Fibroblast of skin of back (primary cell): ENCODE measurements at regions not wholly inside any gene's neighbourhood (a gene's known extent, or its start where the extent isn't known, plus 50 kb on each side); places are given as distances from the start of the nearest gene placed in this dataset.
"Not testable (repeated sequence)": the region's sequence is repeated elsewhere in the genome, so short reads cannot be mapped to it uniquely, and the experiment has no call there.

Experiments
- DNase-seq: peaks from one replicate; pipeline ENCODE4 v3.0.0-alpha.2; 2013

GRCh38 chr9:135277219-135278201 lies 190.0 kb downstream of the OLFM1 start:
- DNase-seq: no peak

- no peak for DNase-seq
Observed at GRCh38 chr9:135278586-135278985, 191.1 kb downstream of the OLFM1 start.

GRCh38 chr9:135279385-135279784 lies 191.9 kb downstream of the OLFM1 start:
- no peak for DNase-seq

GRCh38 chr9:135279834-135280393 lies 192.4 kb downstream of the OLFM1 start:
- DNase-seq: no peak

- no peak for DNase-seq
Observed at GRCh38 chr9:135280666-135281065, 193.2 kb downstream of the OLFM1 start.

- DNase-seq: no peak
Observed at GRCh38 chr9:135281151-135281550, 193.7 kb downstream of the OLFM1 start.

- no peak for DNase-seq
Observed at GRCh38 chr9:135281791-135282737, 194.6 kb downstream of the OLFM1 start.

- DNase-seq: no peak
Observed at GRCh38 chr9:135282808-135283207, 195.3 kb downstream of the OLFM1 start.

GRCh38 chr9:135283671-135284070 lies 195.9 kb upstream of the PPP1R26 start:
- DNase-seq: no peak

- DNase-seq: no peak
Observed at GRCh38 chr9:135284386-135285134, 195.0 kb upstream of the PPP1R26 start.

- not testable (repeated sequence) for DNase-seq
Observed at GRCh38 chr9:135286187-135286925, 193.2 kb upstream of the PPP1R26 start.

- no peak for DNase-seq
Observed at GRCh38 chr9:135286961-135287360, 192.6 kb upstream of the PPP1R26 start.

GRCh38 chr9:135287627-135288026 lies 192.0 kb upstream of the PPP1R26 start:
- no peak for DNase-seq

- no peak for DNase-seq
Observed at GRCh38 chr9:135288054-135288453, 191.5 kb upstream of the PPP1R26 start.

GRCh38 chr9:135289081-135289491 lies 190.5 kb upstream of the PPP1R26 start:
- no peak for DNase-seq

- no peak for DNase-seq
Observed at GRCh38 chr9:135290086-135290485, 189.5 kb upstream of the PPP1R26 start.

- DNase-seq: no peak
Observed at GRCh38 chr9:135290566-135290965, 189.0 kb upstream of the PPP1R26 start.

GRCh38 chr9:135291165-135291564 lies 188.4 kb upstream of the PPP1R26 start:
- no peak for DNase-seq

- DNase-seq: no peak
Observed at GRCh38 chr9:135294836-135295235, 184.7 kb upstream of the PPP1R26 start.

GRCh38 chr9:135295551-135296300 lies 183.9 kb upstream of the PPP1R26 start:
- no peak for DNase-seq
